Stomach (tissue), 8 donors: ENCODE measurements at regions not wholly inside any gene's neighbourhood (a gene's known extent, or its start where the extent isn't known, plus 50 kb on each side); places are given as distances from the start of the nearest gene placed in this dataset.

Source experiments
- DNase-seq, 2 donors: peaks; one replicate each; pipeline versions ENCODE4 v3.0.0 to v3.0.0-alpha.2; 2013 to 2019
- H3K27ac ChIP-seq, 5 donors: fragments of 200-600 bp in 4 of 5; sonication (generic) in 4 of 5; one replicate each; pipeline ENCODE4 v1.5.1; 2013 to 2019; ENCODE audit warnings: mild to moderate bottlenecking in 1 of 5, moderate library complexity in 1 of 5
- H3K27me3 ChIP-seq, 3 donors: fragments of 200-600 bp; sonication (generic); one replicate each; pipeline ENCODE4 v1.5.1; 2017 to 2019; ENCODE audit warnings: mixed run types in 1 of 3
- H3K36me3 ChIP-seq, 4 donors: fragments of 200-600 bp; sonication (generic); 1 replicate in 3 of 4; 2 replicates in 1 of 4; pipeline ENCODE4 v1.5.1; 2016 to 2019
- H3K4me1 ChIP-seq, 4 donors: fragments of 200-600 bp; sonication (generic); one replicate each; pipeline ENCODE4 v1.5.1; 2016 to 2019
- H3K4me3 ChIP-seq, 4 donors: fragments of 200-600 bp; sonication (generic) in 3 of 4; one replicate each; pipeline ENCODE4 v1.5.1; 2016 to 2019; ENCODE audit warnings: mild to moderate bottlenecking in 1 of 4
- H3K9me3 ChIP-seq, 4 donors: fragments of 200-600 bp; sonication (generic); one replicate each; pipeline ENCODE4 v1.5.1; 2016 to 2019
- EP300 ChIP-seq: sonication (generic); formaldehyde crosslinking; IDR thresholded peaks from one replicate; pipeline ENCODE4 v1.6.1; 2017; ENCODE audit warnings: antibody characterized with exemption
- POLR2A ChIP-seq, 4 donors: fragments of 450-650 bp; IDR thresholded peaks; one replicate each; pipeline ENCODE4 v1.6.1; 2016; ENCODE audit warnings: antibody characterized with exemption in 4 of 4, control low read depth in 2 of 4, mild to moderate bottlenecking in 1 of 4, moderate library complexity in 1 of 4
- POLR2AphosphoS5 ChIP-seq, 3 donors: sonication (generic); formaldehyde crosslinking; IDR thresholded peaks; one replicate each; pipeline ENCODE4 v1.6.1; 2016; ENCODE audit warnings: antibody characterized with exemption in 3 of 3
- WGBS, 5 donors: extraction: QIAGEN DNeasy Blood & Tissue Kit in 3 of 5; methylation state at CpG; one replicate each; pipeline versions ENCODE4 v1.1.5 to v1.1.7; 2013 to 2018; 5-methylcytosine and 5-hydroxymethylcytosine counted together
- intact Hi-C: fragments of 100-400 bp; cut with DNase I; formaldehyde crosslinking; loops from one replicate; pipeline ENCODE4 v1.15.1; 2023; ENCODE audit warnings: low total_unique reads
- TF ChIP-seq, protein P1 (sequence below), 7 experiments: fragments of 450-650 bp in 4 of 7; fragments of 200-600 bp in 3 of 7; sonication (generic) in 3 of 7; IDR thresholded peaks; one replicate each; pipeline ENCODE4 v1.5.1; 2016 to 2019; ENCODE audit warnings: antibody characterized with exemption in 7 of 7, control low read depth in 2 of 7, mild to moderate bottlenecking in 1 of 7
- donor health status: healthy with polysubstance abuse.
- donor health status: Bipolar disorder and iron deficiency.
- donor health status: healthy.

GRCh38 chr1:17904290-17904689, 149.2 kb downstream of the ACTL8 start:
- 12 to 33% (median 14%) methylated on average over 5 of the region's 5 CpGs for WGBS, 5 donors
- peaks cover 0 to 26% (median 0%) of the 10 kb centered on the region in 3 donors for H3K27me3 ChIP-seq
- peak in 1 of 3 donors; percentile 22 for TF ChIP-seq POLR2AphosphoS5 (IDR thresholded peaks at IDR 0.05)
- TF ChIP-seq, protein P1, sequence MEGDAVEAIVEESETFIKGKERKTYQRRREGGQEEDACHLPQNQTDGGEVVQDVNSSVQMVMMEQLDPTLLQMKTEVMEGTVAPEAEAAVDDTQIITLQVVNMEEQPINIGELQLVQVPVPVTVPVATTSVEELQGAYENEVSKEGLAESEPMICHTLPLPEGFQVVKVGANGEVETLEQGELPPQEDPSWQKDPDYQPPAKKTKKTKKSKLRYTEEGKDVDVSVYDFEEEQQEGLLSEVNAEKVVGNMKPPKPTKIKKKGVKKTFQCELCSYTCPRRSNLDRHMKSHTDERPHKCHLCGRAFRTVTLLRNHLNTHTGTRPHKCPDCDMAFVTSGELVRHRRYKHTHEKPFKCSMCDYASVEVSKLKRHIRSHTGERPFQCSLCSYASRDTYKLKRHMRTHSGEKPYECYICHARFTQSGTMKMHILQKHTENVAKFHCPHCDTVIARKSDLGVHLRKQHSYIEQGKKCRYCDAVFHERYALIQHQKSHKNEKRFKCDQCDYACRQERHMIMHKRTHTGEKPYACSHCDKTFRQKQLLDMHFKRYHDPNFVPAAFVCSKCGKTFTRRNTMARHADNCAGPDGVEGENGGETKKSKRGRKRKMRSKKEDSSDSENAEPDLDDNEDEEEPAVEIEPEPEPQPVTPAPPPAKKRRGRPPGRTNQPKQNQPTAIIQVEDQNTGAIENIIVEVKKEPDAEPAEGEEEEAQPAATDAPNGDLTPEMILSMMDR (IDR thresholded peaks at IDR 0.05): no peak
- peaks cover 0 to 5% (median 2%) of the 10 kb centered on the region in 4 donors for H3K9me3 ChIP-seq
- H3K4me3 ChIP-seq: no peak overlapping the region
- H3K36me3 ChIP-seq: no peaks in the 10 kb centered on the region
- intact Hi-C loops: no loop called here
- H3K27ac ChIP-seq: peak overlapping the region in 1 of 5 donors; percentile 22
- peak in 1 of 2 donors; percentile 85 for DNase-seq
- H3K4me1 ChIP-seq: peaks cover 0 to 18% (median 5%) of the 10 kb centered on the region in 4 donors

DNA sequence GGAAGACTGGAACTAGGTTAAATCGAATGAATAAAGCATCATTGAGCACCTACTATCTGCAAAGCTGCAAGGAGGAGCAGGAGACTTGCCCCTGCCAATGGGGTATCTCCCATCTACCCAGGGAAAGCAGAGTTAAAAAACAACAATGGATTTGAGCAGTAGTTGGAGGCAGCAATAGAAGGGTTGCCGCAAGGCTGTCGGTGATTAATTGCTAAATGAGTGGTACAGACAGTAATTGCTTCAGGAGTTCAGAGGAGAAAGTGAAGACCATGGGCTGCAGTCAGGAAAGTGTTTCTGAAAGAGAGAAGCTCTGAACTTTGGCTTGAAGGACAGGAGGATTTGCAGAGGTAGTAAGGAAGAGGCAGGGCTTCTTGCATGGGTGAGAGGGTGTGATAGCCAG, 152.9 kb downstream of the ACTL8 start:
- H3K27ac ChIP-seq: no peak overlapping the region
- H3K4me3 ChIP-seq: no peak overlapping the region
- peaks cover 0 to 62% (median 0%) of the 10 kb centered on the region in 3 donors for H3K27me3 ChIP-seq
- H3K9me3 ChIP-seq: peaks cover 0 to 5% (median 2%) of the 10 kb centered on the region in 4 donors
- intact Hi-C loops: no loop called here
- WGBS, 5 donors: 51 to 70% (median 53%) methylated on average over 3 of the region's 3 CpGs
- TF ChIP-seq POLR2A (IDR thresholded peaks at IDR 0.05): no peak
- TF ChIP-seq, protein P1 (IDR thresholded peaks at IDR 0.05): no peak
- TF ChIP-seq EP300: no peak
- no peak for TF ChIP-seq POLR2AphosphoS5 (IDR thresholded peaks at IDR 0.05)
- no peak for DNase-seq
- H3K4me1 ChIP-seq: peaks cover 0 to 18% (median 5%) of the 10 kb centered on the region in 4 donors
- no peaks in the 10 kb centered on the region for H3K36me3 ChIP-seq

GRCh38 chr1:17908945-17909344, 153.8 kb downstream of the ACTL8 start:
- TF ChIP-seq, protein P1 (IDR thresholded peaks at IDR 0.05): no peak
- TF ChIP-seq POLR2A (IDR thresholded peaks at IDR 0.05): no peak
- no peak for TF ChIP-seq POLR2AphosphoS5 (IDR thresholded peaks at IDR 0.05)
- TF ChIP-seq EP300: no peak
- intact Hi-C loops: no loop called here

DNA sequence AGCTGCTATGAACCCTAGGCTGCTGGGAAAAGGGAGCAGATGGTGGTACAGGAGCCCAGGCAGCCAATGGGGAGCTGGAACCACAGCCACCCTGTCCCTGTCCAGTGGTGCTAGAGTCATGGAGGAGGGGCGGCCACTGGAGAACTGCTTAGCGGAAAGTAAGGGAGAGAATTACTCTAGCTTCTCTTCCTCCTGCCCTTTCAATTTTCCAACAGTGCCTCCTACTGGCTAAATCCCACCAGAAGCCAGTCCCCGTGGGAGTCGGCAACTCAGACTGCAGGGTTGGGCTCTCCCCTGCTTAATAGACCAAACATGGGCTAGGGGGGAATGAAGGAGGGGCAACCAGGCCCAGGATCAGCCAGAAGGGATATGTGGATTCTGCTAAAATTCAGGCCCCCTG, 154.5 kb downstream of the ACTL8 start:
- Histone ChIP-seq H3K36me3 (no peaks in the 10 kb centered on the region), H3K4me1 (peaks cover 0 to 8% (median under 1%) of the 10 kb centered on the region in 4 donors), H3K4me3 (no peak overlapping the region), H3K27me3 (peaks cover 0 to 78% (median 9%) of the 10 kb centered on the region in 3 donors), H3K9me3 (peaks cover 0 to 5% (median 2%) of the 10 kb centered on the region in 4 donors), H3K27ac (no peak overlapping the region)
- DNase-seq: no peak
- TF ChIP-seq POLR2A (IDR thresholded peaks at IDR 0.05): no peak
- TF ChIP-seq, protein P1 (IDR thresholded peaks at IDR 0.05): peak in 2 of 7 experiments; percentile 9 to 35
- WGBS, 5 donors: 7 to 31% (median 17%) methylated on average over 4 of the region's 4 CpGs
- intact Hi-C loops: no loop called here

More at GRCh38 chr1:17908945-17909344, 153.8 kb downstream of the ACTL8 start:
- DNase-seq: no peak
- H3K27me3 ChIP-seq: peaks cover 0 to 71% (median 7%) of the 10 kb centered on the region in 3 donors
- H3K9me3 ChIP-seq: peaks cover 0 to 5% (median 2%) of the 10 kb centered on the region in 4 donors
- peaks cover 0 to 13% (median 4%) of the 10 kb centered on the region in 4 donors for H3K4me1 ChIP-seq
- no peaks in the 10 kb centered on the region for H3K36me3 ChIP-seq
- no peak overlapping the region for H3K27ac ChIP-seq
- no peak overlapping the region for H3K4me3 ChIP-seq
